Calu3 (cell line): ENCODE measurements at regions not wholly inside any gene's neighbourhood (a gene's known extent, or its start where the extent isn't known, plus 50 kb on each side); places are given as distances from the start of the nearest gene placed in this dataset.

Experiments used
- BruUV-seq: library from RNA; stranded (reverse); fragments of 400-500 nt; replicated peaks from 2 replicates; lab custom pipeline; 2021; lab: Mats Ljungman, UMichigan
- CTCF ChIA-PET: fragments of 300-600 bp; sonication (Branson Sonifier 250); formaldehyde crosslinking; loops from one replicate; lab custom pipeline; 2022; ENCODE audit warnings: antibody characterized with exemption; lab: Charles Lee
- DNase-seq: peaks from one replicate; pipeline ENCODE4 v3.0.0; 2022
- H3K27ac Mint-ChIP-seq: one replicate; pipeline ENCODE4 v1.8.0; 2022; ENCODE audit warnings: mixed read lengths; ENCODE audit not compliant: unreplicated experiment
- H3K27me3 Mint-ChIP-seq: one replicate; pipeline ENCODE4 v1.8.0; 2022; ENCODE audit warnings: mixed read lengths; ENCODE audit not compliant: unreplicated experiment
- H3K36me3 Mint-ChIP-seq: one replicate; pipeline ENCODE4 v1.8.0; 2022; ENCODE audit warnings: mild to moderate bottlenecking, moderate library complexity, mixed read lengths; ENCODE audit not compliant: insufficient read depth, unreplicated experiment
- H3K4me1 Mint-ChIP-seq: one replicate; pipeline ENCODE4 v1.8.0; 2022; ENCODE audit warnings: mild to moderate bottlenecking, low read depth, mixed read lengths; ENCODE audit not compliant: unreplicated experiment
- H3K4me3 Mint-ChIP-seq: one replicate; pipeline ENCODE4 v1.8.0; 2022; ENCODE audit warnings: mild to moderate bottlenecking, low read depth, moderate library complexity, mixed read lengths; ENCODE audit not compliant: unreplicated experiment
- H3K9me3 Mint-ChIP-seq: one replicate; pipeline ENCODE4 v1.8.0; 2022; ENCODE audit warnings: low read depth, mixed read lengths; ENCODE audit not compliant: unreplicated experiment
- intact Hi-C: fragments of 100-400 bp; cut with micrococcal nuclease; formaldehyde crosslinking; loops from one replicate; pipeline ENCODE4 v1.10.0; 2022; ENCODE audit not compliant: unreplicated experiment
- TF ChIP-seq, protein P1 (sequence below): fragments of 200-600 bp; IDR thresholded peaks from one replicate; pipeline ENCODE4 v1.8.0; 2022; ENCODE audit warnings: antibody characterized with exemption; ENCODE audit not compliant: unreplicated experiment

DNA sequence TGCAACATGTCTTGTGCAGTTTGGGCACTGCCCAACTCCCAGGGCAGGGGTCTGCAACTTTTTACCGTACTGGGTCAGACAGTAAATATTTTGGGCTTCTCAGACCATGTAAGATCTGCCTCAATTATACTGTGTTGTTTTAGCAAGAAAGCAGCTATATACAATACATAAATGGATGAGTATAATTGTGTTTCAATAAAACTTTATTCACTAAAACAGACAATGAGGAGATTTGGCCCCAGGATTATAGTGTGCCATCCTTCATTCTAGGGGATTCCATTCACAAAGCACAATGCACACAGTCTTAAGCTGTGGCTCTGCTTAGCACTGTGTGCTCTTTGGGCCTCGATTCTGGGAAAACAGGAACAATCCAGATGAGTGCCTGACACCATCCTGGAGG is 354.4 kb upstream of the PROK2 start:
- intact Hi-C loops = no loop called here
- no peak overlapping the region for H3K4me3 Mint-ChIP-seq
- no TSS peak for BruUV-seq
- no peak overlapping the region for H3K27ac Mint-ChIP-seq
- no peaks in the 10 kb centered on the region for H3K36me3 Mint-ChIP-seq
- H3K9me3 Mint-ChIP-seq = no peaks in the 10 kb centered on the region
- TF ChIP-seq, protein P1, sequence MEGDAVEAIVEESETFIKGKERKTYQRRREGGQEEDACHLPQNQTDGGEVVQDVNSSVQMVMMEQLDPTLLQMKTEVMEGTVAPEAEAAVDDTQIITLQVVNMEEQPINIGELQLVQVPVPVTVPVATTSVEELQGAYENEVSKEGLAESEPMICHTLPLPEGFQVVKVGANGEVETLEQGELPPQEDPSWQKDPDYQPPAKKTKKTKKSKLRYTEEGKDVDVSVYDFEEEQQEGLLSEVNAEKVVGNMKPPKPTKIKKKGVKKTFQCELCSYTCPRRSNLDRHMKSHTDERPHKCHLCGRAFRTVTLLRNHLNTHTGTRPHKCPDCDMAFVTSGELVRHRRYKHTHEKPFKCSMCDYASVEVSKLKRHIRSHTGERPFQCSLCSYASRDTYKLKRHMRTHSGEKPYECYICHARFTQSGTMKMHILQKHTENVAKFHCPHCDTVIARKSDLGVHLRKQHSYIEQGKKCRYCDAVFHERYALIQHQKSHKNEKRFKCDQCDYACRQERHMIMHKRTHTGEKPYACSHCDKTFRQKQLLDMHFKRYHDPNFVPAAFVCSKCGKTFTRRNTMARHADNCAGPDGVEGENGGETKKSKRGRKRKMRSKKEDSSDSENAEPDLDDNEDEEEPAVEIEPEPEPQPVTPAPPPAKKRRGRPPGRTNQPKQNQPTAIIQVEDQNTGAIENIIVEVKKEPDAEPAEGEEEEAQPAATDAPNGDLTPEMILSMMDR = no peak
- DNase-seq = no peak
- H3K4me1 Mint-ChIP-seq = no peaks in the 10 kb centered on the region
- peaks cover 71% of the 10 kb centered on the region for H3K27me3 Mint-ChIP-seq
- CTCF ChIA-PET = no interaction called here

DNA sequence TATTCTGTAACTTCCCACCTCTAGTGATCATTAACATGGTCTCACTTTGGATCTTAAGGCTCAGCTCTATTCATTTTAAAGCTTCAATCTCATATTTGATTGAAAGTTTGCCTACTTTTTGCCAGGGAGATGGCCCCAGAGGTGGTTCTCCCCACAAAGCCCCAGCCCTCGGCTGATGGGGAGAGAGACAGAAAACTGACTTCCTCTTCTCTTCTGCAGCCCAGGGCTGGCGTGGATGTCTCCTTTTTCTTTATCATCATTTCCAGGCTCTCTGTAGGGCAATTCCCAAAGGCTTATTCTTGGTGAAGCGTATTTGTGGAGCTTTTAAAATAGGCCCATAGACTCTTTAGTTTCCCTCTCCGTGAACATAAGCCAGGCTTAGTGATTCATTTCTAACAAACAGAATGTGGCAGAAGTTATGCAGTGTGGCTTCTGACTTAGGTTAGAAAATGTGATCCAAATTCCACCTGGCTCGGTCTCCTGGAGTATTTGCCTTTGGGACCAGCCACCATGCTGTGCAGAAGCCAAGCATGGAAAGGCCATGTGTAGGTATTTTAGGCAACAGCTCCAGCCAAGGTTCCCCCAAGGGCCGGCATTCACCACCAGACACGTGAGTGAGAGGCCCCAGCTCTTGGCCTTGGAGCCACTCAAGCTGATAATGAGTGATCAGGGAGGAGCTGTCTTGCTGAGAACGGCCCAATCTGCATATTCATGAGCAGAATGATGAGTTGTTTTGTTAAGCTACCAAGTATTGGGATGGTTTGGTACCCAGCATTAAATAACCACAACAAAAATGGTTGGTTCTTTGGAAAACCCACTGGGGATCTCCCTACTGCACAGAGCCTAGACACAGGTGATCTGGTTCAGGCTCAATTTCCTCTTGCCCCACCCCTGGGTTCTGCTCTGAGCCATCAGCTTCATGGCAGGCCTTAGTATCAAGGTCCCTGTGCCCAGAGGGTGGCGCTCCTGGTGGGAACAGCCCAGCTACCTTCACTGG is 353.2 kb upstream of the PROK2 start:
- no peaks in the 10 kb centered on the region for H3K9me3 Mint-ChIP-seq
- H3K27ac Mint-ChIP-seq = no peak overlapping the region
- H3K36me3 Mint-ChIP-seq = no peaks in the 10 kb centered on the region
- DNase-seq = no peak
- intact Hi-C loops = no loop called here
- CTCF ChIA-PET = no interaction called here
- TF ChIP-seq, protein P1 = no peak
- peaks cover 81% of the 10 kb centered on the region for H3K27me3 Mint-ChIP-seq
- H3K4me3 Mint-ChIP-seq = no peak overlapping the region
- BruUV-seq = no TSS peak
- no peaks in the 10 kb centered on the region for H3K4me1 Mint-ChIP-seq

DNA sequence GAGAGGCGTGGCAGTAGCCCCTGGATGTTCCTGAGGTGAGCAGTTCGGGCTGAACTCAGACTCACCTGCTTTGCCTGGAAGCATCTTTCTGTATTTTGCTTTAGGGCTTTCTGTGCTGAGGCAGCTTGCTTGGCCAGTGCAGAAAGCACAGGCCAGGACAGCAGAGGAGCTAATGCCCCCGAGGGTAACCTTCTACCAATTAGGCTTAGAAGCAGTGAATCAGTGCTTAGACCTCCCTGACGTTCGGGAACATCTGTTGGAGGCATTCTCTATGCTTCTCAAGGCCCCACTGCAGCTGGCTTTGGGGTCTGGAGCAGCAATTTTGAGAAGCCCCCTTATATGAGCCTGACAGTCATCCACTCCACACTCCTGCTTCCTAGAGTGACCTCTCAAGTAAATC is 350.7 kb upstream of the PROK2 start:
- H3K4me1 Mint-ChIP-seq = no peaks in the 10 kb centered on the region
- no peak for DNase-seq
- no peak overlapping the region for H3K4me3 Mint-ChIP-seq
- H3K36me3 Mint-ChIP-seq = no peaks in the 10 kb centered on the region
- no peaks in the 10 kb centered on the region for H3K9me3 Mint-ChIP-seq
- TF ChIP-seq, protein P1 = no peak
- no peak overlapping the region for H3K27ac Mint-ChIP-seq
- CTCF ChIA-PET = no interaction called here
- BruUV-seq = no TSS peak
- intact Hi-C loops = no loop called here
- peaks cover 80% of the 10 kb centered on the region for H3K27me3 Mint-ChIP-seq

DNA sequence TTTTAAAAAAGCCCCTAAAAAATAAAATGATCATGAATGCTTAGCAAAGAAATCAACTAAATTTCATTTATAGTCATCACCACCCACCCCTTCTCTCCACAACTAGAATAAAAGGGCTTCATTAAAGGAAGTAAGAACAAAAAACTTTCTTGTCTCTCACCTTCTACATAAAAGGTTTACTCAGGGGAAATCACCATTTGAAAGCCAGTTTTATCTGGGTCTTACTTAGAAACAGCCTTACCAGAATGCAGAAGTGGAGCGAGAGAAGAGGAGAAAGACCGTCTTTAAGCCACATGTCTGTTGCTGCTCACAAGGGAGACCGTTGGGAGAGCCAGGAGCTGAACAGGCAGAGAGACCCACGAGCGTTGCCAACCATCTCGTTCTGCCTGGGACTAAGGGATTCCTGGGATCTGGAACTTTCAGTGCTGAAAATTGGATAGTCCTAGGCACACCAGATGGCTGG is 350.1 kb upstream of the PROK2 start:
- TF ChIP-seq, protein P1 = no peak
- H3K4me1 Mint-ChIP-seq = no peaks in the 10 kb centered on the region
- no peak for DNase-seq
- H3K27me3 Mint-ChIP-seq = peaks cover 80% of the 10 kb centered on the region
- no peaks in the 10 kb centered on the region for H3K9me3 Mint-ChIP-seq
- CTCF ChIA-PET = no interaction called here
- intact Hi-C loops = no loop called here
- no TSS peak for BruUV-seq
- no peak overlapping the region for H3K4me3 Mint-ChIP-seq
- no peak overlapping the region for H3K27ac Mint-ChIP-seq
- H3K36me3 Mint-ChIP-seq = no peaks in the 10 kb centered on the region
